Upper lobe of left lung (tissue), 4 donors: ENCODE measurements at regions not wholly inside any gene's neighbourhood (a gene's known extent, or its start where the extent isn't known, plus 50 kb on each side); places are given as distances from the start of the nearest gene placed in this dataset.

Experiments
- POLR2AphosphoS5 ChIP-seq, 2 donors: sonication (generic); formaldehyde crosslinking; IDR thresholded peaks; one replicate each; pipeline ENCODE4 v1.5.1; 2017; ENCODE audit warnings: antibody characterized with exemption in 2 of 2
- TF ChIP-seq, protein P1 (sequence below), 6 experiments: fragments of 450-650 bp in 4 of 6; fragments of 200-600 bp in 2 of 6; sonication (generic) in 2 of 6; IDR thresholded peaks; one replicate each; pipeline ENCODE4 v1.5.1; 2016 to 2019; ENCODE audit warnings: antibody characterized with exemption in 6 of 6

DNA sequence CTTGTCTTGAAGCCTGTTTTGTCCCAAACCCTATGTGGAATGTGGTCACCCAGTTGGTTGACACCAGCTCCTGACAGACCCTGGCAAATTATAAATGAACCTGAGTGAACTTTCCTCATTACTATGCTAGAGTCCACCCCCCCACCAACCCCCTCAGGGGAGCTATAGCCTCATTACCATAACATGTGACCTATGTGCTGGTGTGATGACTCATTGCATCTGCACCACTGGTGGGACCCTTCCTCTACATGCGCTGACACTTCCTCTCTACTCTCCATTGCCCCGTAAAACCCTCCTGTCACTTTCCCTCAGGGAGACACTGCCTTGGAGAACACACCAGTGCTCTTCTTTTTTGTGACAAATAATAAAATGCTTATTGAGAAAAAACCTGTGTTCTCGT lies 105.0 kb upstream of the SESN3 start:
- no peak for TF ChIP-seq POLR2AphosphoS5 (IDR thresholded peaks at IDR 0.05)
- TF ChIP-seq, protein P1, sequence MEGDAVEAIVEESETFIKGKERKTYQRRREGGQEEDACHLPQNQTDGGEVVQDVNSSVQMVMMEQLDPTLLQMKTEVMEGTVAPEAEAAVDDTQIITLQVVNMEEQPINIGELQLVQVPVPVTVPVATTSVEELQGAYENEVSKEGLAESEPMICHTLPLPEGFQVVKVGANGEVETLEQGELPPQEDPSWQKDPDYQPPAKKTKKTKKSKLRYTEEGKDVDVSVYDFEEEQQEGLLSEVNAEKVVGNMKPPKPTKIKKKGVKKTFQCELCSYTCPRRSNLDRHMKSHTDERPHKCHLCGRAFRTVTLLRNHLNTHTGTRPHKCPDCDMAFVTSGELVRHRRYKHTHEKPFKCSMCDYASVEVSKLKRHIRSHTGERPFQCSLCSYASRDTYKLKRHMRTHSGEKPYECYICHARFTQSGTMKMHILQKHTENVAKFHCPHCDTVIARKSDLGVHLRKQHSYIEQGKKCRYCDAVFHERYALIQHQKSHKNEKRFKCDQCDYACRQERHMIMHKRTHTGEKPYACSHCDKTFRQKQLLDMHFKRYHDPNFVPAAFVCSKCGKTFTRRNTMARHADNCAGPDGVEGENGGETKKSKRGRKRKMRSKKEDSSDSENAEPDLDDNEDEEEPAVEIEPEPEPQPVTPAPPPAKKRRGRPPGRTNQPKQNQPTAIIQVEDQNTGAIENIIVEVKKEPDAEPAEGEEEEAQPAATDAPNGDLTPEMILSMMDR (IDR thresholded peaks at IDR 0.05): no peak
